GM12864 (cell line): ENCODE measurements at regions not wholly inside any gene's neighbourhood (a gene's known extent, or its start where the extent isn't known, plus 50 kb on each side); places are given as distances from the start of the nearest gene placed in this dataset.

ENCODE experiments used
- DNase-seq: peaks from one replicate; pipeline ENCODE4 v3.0.0-alpha.2; 2011; ENCODE audit warnings: low read depth
- H3K4me3 ChIP-seq: 2 replicates; pipeline ENCODE4 v1.5.1; 2011; ENCODE audit warnings: mild to moderate bottlenecking, low read depth, low read length, control low read depth
- TF ChIP-seq, protein P1 (sequence below): IDR thresholded peaks from 2 replicates; pipeline ENCODE4 v1.5.1; 2011; ENCODE audit warnings: low read depth, mild to moderate bottlenecking, moderate library complexity, low read length, control low read depth, inconsistent platforms; ENCODE audit errors: missing control alignments

DNA sequence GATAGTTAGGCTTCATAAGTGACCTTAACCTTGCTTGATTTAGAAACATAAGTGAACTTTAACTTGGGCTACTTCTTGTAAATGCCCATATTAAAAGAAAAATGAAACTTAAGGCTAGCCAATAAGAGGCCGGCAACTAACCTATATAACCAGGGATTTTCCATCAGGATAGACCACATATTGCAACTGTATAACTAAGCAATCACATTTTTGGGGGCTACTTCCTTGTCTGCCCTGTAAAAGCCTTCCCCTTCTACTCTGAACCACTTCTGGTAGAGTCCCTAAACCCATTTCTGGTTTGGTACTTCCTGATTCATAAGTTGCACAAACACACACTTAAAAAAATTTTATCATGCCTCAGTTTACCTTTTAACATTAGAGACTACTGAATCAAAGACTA lies 150.9 kb upstream of the UBE2E2 start:
- TF ChIP-seq, protein P1, sequence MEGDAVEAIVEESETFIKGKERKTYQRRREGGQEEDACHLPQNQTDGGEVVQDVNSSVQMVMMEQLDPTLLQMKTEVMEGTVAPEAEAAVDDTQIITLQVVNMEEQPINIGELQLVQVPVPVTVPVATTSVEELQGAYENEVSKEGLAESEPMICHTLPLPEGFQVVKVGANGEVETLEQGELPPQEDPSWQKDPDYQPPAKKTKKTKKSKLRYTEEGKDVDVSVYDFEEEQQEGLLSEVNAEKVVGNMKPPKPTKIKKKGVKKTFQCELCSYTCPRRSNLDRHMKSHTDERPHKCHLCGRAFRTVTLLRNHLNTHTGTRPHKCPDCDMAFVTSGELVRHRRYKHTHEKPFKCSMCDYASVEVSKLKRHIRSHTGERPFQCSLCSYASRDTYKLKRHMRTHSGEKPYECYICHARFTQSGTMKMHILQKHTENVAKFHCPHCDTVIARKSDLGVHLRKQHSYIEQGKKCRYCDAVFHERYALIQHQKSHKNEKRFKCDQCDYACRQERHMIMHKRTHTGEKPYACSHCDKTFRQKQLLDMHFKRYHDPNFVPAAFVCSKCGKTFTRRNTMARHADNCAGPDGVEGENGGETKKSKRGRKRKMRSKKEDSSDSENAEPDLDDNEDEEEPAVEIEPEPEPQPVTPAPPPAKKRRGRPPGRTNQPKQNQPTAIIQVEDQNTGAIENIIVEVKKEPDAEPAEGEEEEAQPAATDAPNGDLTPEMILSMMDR: no peak
- DNase-seq: no peak

DNA sequence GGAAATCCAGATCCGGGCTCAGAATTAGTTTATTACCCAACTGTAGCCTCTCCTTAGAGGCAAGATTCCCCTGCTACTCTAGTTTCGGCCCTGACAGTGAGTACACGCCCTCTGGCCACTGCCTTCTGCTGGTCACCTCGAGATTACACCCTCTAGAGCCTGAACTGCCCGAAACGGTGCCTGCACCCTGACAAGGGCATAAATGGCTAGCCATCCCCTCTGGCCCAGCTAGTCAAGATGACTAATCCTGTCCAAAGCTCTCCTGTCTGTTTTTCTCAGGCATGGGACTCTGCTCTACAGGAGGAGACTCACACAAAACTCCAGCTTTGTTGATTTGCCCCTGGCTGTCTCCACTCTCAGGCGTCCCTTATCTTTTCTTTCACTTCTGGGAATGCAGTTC lies 150.5 kb upstream of the UBE2E2 start:
- H3K4me3 ChIP-seq: no peak overlapping the region
- no peak for DNase-seq

More for the DNA sequence above, 150.9 kb upstream of the UBE2E2 start:
- no peak overlapping the region for H3K4me3 ChIP-seq

DNA sequence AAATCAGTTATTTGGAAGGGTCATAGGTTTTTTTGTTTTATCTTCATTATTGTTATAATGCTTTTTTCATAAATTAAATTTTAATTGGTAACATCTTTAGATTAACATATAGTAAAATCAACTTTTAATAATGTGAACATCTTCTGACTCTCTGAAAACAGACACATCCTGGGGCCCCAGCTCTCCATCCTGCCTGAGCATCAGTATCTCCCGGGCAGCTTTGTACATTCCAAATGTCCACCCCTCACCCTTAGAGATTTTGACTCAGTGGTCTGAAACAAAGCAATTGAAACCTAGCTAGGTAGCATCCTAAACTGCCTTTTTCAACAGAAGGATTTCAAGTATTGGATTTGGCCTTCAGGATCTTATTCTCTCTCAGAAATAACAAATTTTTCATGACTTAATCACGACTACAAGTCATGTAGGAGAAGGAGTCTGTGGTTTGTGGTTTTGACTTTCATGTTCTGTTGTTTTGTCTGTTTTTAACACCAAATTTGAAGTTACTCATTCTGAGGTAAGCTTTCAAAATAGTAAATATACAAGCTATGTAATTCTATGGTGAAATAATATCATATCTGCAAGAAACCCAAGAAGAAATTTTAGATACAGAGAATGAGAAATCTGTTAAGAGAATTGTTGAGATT lies 147.3 kb upstream of the UBE2E2 start:
- TF ChIP-seq, protein P1: no peak

More for the DNA sequence above, 150.5 kb upstream of the UBE2E2 start:
- TF ChIP-seq, protein P1: no peak

DNA sequence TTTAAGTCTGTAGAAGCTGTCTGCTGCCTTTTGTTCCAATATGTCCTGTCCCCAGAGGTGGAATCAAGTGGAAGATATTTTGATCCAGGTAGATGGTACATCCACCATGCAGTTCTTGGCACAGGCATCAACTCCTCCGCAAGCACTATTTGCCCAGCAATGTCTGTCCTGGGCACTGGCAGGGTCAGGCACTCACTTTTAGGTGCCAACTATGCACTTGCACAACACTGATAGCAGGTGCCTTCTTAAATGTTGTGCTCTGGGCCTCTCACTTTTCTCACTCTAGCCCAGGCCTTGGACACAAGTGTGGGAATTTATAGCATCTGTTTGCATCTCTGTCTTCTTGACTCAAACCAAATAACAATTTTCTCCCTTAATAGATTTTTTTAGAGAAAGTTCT lies 140.5 kb upstream of the UBE2E2 start:
- DNase-seq: no peak
- TF ChIP-seq, protein P1: no peak
- no peak overlapping the region for H3K4me3 ChIP-seq

More for the DNA sequence above, 147.3 kb upstream of the UBE2E2 start:
- H3K4me3 ChIP-seq: no peak overlapping the region
- DNase-seq: no peak

DNA sequence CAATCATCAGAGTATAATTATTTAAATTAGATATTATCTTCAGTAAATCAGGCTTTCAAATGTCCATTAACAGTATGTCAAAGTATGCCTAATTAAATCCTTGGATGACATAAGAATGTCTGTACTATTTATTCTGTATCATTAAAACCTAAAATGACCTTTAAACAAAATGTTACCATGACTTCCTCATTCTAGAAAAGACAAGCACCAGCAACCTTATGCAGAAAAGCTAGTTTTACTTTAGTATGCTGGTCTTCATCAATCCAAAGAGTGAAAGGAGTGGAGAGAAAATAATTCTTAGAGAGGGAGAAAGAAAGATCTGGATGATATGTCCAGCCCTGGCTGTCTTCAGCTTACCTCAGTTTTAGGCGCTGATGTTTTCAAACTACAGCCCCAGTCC lies 140.1 kb upstream of the UBE2E2 start:
- DNase-seq: no peak
- no peak overlapping the region for H3K4me3 ChIP-seq
- TF ChIP-seq, protein P1: no peak

DNA sequence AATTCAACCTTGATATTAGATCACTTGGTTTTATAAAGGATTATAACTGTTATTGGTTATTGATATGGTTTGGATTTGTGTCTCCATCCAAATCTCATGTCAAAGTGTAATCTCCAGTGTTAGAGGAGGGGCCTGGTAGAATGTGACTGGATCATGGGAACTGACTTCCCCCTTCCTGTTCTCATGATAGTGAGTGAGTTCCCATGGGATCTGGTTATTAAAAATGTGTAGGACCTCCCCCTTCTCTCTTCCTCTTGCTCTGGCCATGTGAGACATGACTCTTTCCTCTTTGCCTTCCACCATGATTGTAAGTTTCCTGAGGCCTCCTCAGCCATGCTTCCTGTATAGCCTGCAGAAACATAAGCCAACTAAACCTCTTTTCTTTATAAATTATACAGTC lies 136.0 kb upstream of the UBE2E2 start:
- no peak overlapping the region for H3K4me3 ChIP-seq
- DNase-seq: no peak
- TF ChIP-seq, protein P1: no peak
